ENCODE measurements at regions not wholly inside any gene's neighbourhood (a gene's known extent, or its start where the extent isn't known, plus 50 kb on each side); places are given as distances from the start of the nearest gene placed in this dataset.

GRCh38 chr9:29336281-29336680 lies 1763.0 kb upstream of the C9orf72 start:
- Histone ChIP-seq H3K36me3 (ENCODE audit: control insufficient read depth, insufficient read depth, low read length) (no peaks in the 10 kb centered on the region), H3K4me3 (no peak overlapping the region), H3K9ac (ENCODE audit: insufficient read depth in 1 of 2, low read depth in 2 of 2, low read length in 2 of 2) (no peak overlapping the region), H3K27me3 (ENCODE audit: control insufficient read depth in 2 of 2, insufficient read depth in 2 of 2, low read length in 2 of 2) (no peaks in the 10 kb centered on the region), H3K4me1 (replicated peaks in 1 of 2; ENCODE audit: control insufficient read depth in 2 of 2, insufficient read depth in 2 of 2, low read length in 2 of 2) (no peaks in the 10 kb centered on the region), H3K9me3 (replicated peaks; ENCODE audit: control insufficient read depth, insufficient read depth, low read depth, low read length) (no peaks in the 10 kb centered on the region), H3K79me2 (ENCODE audit: control insufficient read depth, insufficient read depth, low read length) (no peaks in the 10 kb centered on the region), H3K4me2 (ENCODE audit: insufficient read depth, low read length) (no peak overlapping the region), H4K20me1 (replicated peaks; ENCODE audit: control insufficient read depth, insufficient read depth, low read length) (no peaks in the 10 kb centered on the region), H3K9me1 (ENCODE audit: control insufficient read depth, insufficient read depth, low read length) (no peaks in the 10 kb centered on the region), H2AFZ (ENCODE audit: low read depth, low read length) (no peak overlapping the region), H3K27ac (ENCODE audit: extremely low read depth, low read depth, low read length) (no peak overlapping the region)
- intact Hi-C loops (cut with micrococcal nuclease) (no loop called here), in situ Hi-C loops (cut with MboI) (no loop called here)
- FAIRE-seq (no peak), ATAC-seq (no peak), DNase-seq (ENCODE audit: extremely low read depth in 1 of 4, low spot score in 3 of 4) (no peak)
- CTCF ChIA-PET (ENCODE audit: low intra/inter-chr PET ratio) = no interaction called here
- WGBS (ENCODE audit: insufficient coverage, low coverage, missing lambda C conversion rate) = no CpG with 5 or more reads among the region's 3 CpGs
- BruUV-seq (replicated peaks) = no TSS peak
- POLR2A ChIA-PET = no interaction called here
- TF ChIP-seq NCOA1 (IDR thresholded peaks at IDR 0.05; ENCODE audit: low read depth) (no peak), MGA (IDR thresholded peaks at IDR 0.05) (no peak), RCOR1 (IDR thresholded peaks at IDR 0.05; ENCODE audit: borderline replicate concordance in 1 of 2, low read depth in 2 of 2, low read length in 2 of 2) (no peak), ZNF239 (CRISPR knock-in tag; IDR thresholded peaks at IDR 0.05) (no peak), DPF2 (IDR thresholded peaks at IDR 0.05) (no peak), ZNF75A (CRISPR knock-in tag; IDR thresholded peaks at IDR 0.05) (no peak), CREBBP (IDR thresholded peaks at IDR 0.05; ENCODE audit: low read depth, low read length) (no peak), CTBP1 (IDR thresholded peaks at IDR 0.05; ENCODE audit: borderline replicate concordance) (no peak), MEF2A (IDR thresholded peaks at IDR 0.05; ENCODE audit: control insufficient read depth, low read depth, low read length) (no peak), ZNF778 (CRISPR knock-in tag; IDR thresholded peaks at IDR 0.05) (no peak), TBL1XR1 (IDR thresholded peaks at IDR 0.05; ENCODE audit: low read length in 2 of 2) (no peak), U2AF2 (optimal IDR thresholded peaks at IDR 0.05; ENCODE audit: low read depth, low read length) (no peak), SMARCC2 (IDR thresholded peaks at IDR 0.05; ENCODE audit: low read depth) (no peak)
- TF ChIP-seq, protein P1, sequence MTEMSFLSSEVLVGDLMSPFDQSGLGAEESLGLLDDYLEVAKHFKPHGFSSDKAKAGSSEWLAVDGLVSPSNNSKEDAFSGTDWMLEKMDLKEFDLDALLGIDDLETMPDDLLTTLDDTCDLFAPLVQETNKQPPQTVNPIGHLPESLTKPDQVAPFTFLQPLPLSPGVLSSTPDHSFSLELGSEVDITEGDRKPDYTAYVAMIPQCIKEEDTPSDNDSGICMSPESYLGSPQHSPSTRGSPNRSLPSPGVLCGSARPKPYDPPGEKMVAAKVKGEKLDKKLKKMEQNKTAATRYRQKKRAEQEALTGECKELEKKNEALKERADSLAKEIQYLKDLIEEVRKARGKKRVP (CRISPR knock-in tag; IDR thresholded peaks at IDR 0.05) = no peak

All from K562 (cell line).